ENCODE measurements at regions not wholly inside any gene's neighbourhood (a gene's known extent, or its start where the extent isn't known, plus 50 kb on each side); places are given as distances from the start of the nearest gene placed in this dataset.

DNA sequence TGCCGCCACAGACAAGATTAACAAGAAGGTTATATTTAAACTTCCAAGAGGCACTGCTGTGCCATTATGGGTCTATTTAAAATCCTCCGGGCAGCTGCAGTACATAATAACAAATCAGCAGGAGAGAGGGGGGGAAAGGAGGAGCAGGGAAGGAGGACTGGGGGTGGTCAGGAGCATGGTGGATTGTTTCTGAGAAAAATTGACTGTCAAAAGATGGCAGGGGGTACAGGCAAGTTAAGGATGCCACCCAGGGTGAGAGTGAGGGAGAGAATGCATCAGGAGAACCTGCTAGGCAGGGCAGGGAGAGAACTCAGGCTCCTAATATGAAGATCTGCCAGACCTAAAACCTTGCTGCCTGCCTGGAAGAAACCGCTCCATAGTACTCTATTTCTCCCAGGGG lies 181.8 kb downstream of the GRIN2B start:
- Histone ChIP-seq H3K27ac (no peak overlapping the region), H3K4me3 (ENCODE audit: low read depth, low read length) (no peak overlapping the region), H3K36me3 (replicated peaks) (no peaks in the 10 kb centered on the region), H3K27me3 (replicated peaks) (no peaks in the 10 kb centered on the region)
- DNase-seq: no peak
- in situ Hi-C loops (cut with HindIII; ENCODE audit: low pct_ligation_motif_present, low sequenced_read_pairs): no loop called here
- TF ChIP-seq, protein P1, sequence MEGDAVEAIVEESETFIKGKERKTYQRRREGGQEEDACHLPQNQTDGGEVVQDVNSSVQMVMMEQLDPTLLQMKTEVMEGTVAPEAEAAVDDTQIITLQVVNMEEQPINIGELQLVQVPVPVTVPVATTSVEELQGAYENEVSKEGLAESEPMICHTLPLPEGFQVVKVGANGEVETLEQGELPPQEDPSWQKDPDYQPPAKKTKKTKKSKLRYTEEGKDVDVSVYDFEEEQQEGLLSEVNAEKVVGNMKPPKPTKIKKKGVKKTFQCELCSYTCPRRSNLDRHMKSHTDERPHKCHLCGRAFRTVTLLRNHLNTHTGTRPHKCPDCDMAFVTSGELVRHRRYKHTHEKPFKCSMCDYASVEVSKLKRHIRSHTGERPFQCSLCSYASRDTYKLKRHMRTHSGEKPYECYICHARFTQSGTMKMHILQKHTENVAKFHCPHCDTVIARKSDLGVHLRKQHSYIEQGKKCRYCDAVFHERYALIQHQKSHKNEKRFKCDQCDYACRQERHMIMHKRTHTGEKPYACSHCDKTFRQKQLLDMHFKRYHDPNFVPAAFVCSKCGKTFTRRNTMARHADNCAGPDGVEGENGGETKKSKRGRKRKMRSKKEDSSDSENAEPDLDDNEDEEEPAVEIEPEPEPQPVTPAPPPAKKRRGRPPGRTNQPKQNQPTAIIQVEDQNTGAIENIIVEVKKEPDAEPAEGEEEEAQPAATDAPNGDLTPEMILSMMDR (IDR thresholded peaks at IDR 0.05; ENCODE audit: low read depth, low read length, missing control alignments): no peak

- Histone ChIP-seq H3K4me3 (ENCODE audit: low read depth, low read length) (no peak overlapping the region), H3K27me3 (replicated peaks) (no peaks in the 10 kb centered on the region), H3K36me3 (replicated peaks) (no peaks in the 10 kb centered on the region), H3K27ac (no peak overlapping the region)
- in situ Hi-C loops (cut with HindIII; ENCODE audit: low pct_ligation_motif_present, low sequenced_read_pairs): no loop called here
- TF ChIP-seq, protein P1 (IDR thresholded peaks at IDR 0.05; ENCODE audit: low read depth, low read length, missing control alignments): no peak
- no peak for DNase-seq
These were observed 183.2 kb downstream of the GRIN2B start for GRCh38 chr12:13798162-13798561.

DNA sequence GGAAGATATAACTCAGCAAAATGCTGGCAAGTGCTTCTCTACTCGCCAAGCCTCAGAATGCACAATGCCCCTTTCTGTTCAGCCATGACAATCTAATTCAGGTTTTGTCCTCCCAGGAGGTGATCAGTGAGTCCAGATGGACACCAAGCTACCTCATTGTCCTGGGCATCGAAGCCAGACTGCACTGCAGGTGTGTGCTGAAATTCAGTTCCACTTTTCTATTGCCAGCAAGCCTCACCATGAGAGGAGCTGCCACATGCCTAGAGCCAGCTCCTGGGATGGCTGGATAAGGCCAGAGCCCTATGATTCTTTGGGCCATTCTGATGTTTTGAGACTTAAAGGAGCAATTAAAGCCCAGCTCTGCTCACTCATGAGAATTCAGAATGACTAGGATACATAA lies 186.7 kb downstream of the GRIN2B start:
- in situ Hi-C loops (cut with HindIII; ENCODE audit: low pct_ligation_motif_present, low sequenced_read_pairs): no loop called here
- Histone ChIP-seq H3K27ac (no peak overlapping the region), H3K36me3 (replicated peaks) (no peaks in the 10 kb centered on the region), H3K4me3 (ENCODE audit: low read depth, low read length) (no peak overlapping the region), H3K27me3 (replicated peaks) (no peaks in the 10 kb centered on the region)
- TF ChIP-seq, protein P1 (IDR thresholded peaks at IDR 0.05; ENCODE audit: low read depth, low read length, missing control alignments): no peak
- no peak for DNase-seq

- TF ChIP-seq, protein P1 (IDR thresholded peaks at IDR 0.05; ENCODE audit: low read depth, low read length, missing control alignments): no peak
- DNase-seq: no peak
- Histone ChIP-seq H3K27ac (no peak overlapping the region), H3K27me3 (replicated peaks) (no peaks in the 10 kb centered on the region), H3K36me3 (replicated peaks) (no peaks in the 10 kb centered on the region), H3K4me3 (ENCODE audit: low read depth, low read length) (no peak overlapping the region)
- in situ Hi-C loops (cut with HindIII; ENCODE audit: low pct_ligation_motif_present, low sequenced_read_pairs): no loop called here
These were observed 191.1 kb downstream of the GRIN2B start for GRCh38 chr12:13790317-13790716.

DNA sequence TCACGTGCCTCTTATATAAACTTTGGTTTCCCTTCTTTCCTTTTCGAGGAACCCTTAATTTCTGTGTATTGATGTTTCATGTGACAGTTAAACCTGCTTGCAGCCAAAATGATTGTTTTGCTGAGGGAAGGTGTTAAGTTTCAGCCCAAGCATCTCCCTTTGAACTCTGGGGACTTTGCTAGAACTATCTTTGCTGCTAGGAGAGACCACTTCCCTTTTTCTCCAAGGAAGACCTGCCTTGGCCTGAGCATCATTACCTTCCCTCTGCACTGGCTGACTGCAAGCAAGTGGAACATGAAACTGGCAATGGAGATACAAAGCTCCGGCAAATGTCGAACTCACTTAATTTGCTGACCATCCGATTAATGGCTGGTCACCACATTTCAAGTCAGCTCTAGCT lies 192.8 kb downstream of the GRIN2B start:
- Histone ChIP-seq H3K27ac (no peak overlapping the region), H3K27me3 (replicated peaks) (no peaks in the 10 kb centered on the region), H3K36me3 (replicated peaks) (no peaks in the 10 kb centered on the region), H3K4me3 (ENCODE audit: low read depth, low read length) (no peak overlapping the region)
- in situ Hi-C loops (cut with HindIII; ENCODE audit: low pct_ligation_motif_present, low sequenced_read_pairs): no loop called here
- TF ChIP-seq, protein P1 (IDR thresholded peaks at IDR 0.05; ENCODE audit: low read depth, low read length, missing control alignments): no peak
- DNase-seq: no peak

GRCh38 chr12:13786646-13787045 lies 194.8 kb downstream of the GRIN2B start:
- Histone ChIP-seq H3K27me3 (replicated peaks) (no peaks in the 10 kb centered on the region), H3K4me3 (ENCODE audit: low read depth, low read length) (no peak overlapping the region), H3K36me3 (replicated peaks) (no peaks in the 10 kb centered on the region), H3K27ac (no peak overlapping the region)
- TF ChIP-seq, protein P1 (IDR thresholded peaks at IDR 0.05; ENCODE audit: low read depth, low read length, missing control alignments): no peak
- no peak for DNase-seq
- in situ Hi-C loops (cut with HindIII; ENCODE audit: low pct_ligation_motif_present, low sequenced_read_pairs): no loop called here
